A673 (cell line): ENCODE measurements at regions not wholly inside any gene's neighbourhood (a gene's known extent, or its start where the extent isn't known, plus 50 kb on each side); places are given as distances from the start of the nearest gene placed in this dataset.

Experiments
- BruUV-seq: library from RNA; stranded (reverse); fragments of 400-500 nt; replicated peaks from 2 replicates; lab custom pipeline; 2021; lab: Mats Ljungman, UMichigan
- CTCF ChIA-PET: fragments of 300-600 bp; sonication (Branson Sonifier 250); formaldehyde crosslinking; loops from one replicate; lab custom pipeline; 2022; ENCODE audit warnings: antibody characterized with exemption; lab: Charles Lee
- POLR2A ChIA-PET: fragments of 300-600 bp; sonication (Branson Sonifier 250); formaldehyde crosslinking; loops from one replicate; lab custom pipeline; 2022; ENCODE audit warnings: antibody characterized with exemption; ENCODE audit not compliant: low non-redundant PET; lab: Charles Lee
- DNase-seq: peaks from one replicate; pipeline ENCODE4 v3.0.0-alpha.2; 2015; ENCODE audit warnings: low spot score
- H3K27ac ChIP-seq: fragments of 200-600 bp; sonication (generic); 2 replicates; pipeline ENCODE4 v1.5.1; 2016; ENCODE audit warnings: mixed run types, low read depth, mild to moderate bottlenecking, mixed read lengths, antibody characterized with exemption, low read length; ENCODE audit not compliant: poor library complexity, severe bottlenecking
- H3K27me3 ChIP-seq: fragments of 200-600 bp; sonication (generic); replicated peaks from 2 replicates; pipeline ENCODE4 v1.6.1; 2017; ENCODE audit warnings: mixed run types, low read depth, mild to moderate bottlenecking, mixed read lengths, antibody characterized with exemption, low read length; ENCODE audit not compliant: insufficient read depth, poor library complexity
- H3K36me3 ChIP-seq: fragments of 200-600 bp; sonication (generic); 2 replicates; pipeline ENCODE4 v1.6.1; 2016; ENCODE audit warnings: mixed run types, mild to moderate bottlenecking, mixed read lengths, antibody characterized with exemption, low read length; ENCODE audit not compliant: insufficient read depth, poor library complexity, severe bottlenecking
- H3K4me1 ChIP-seq: fragments of 200-600 bp; sonication (generic); 2 replicates; pipeline ENCODE4 v1.6.1; 2017; ENCODE audit warnings: mixed run types, mild to moderate bottlenecking, mixed read lengths, antibody characterized with exemption, low read length; ENCODE audit not compliant: insufficient read depth, poor library complexity, severe bottlenecking
- H3K4me3 ChIP-seq: fragments of 200-600 bp; sonication (generic); 2 replicates; pipeline ENCODE4 v1.5.1; 2016; ENCODE audit warnings: low read depth, mixed run types, mild to moderate bottlenecking, mixed read lengths, low read length; ENCODE audit not compliant: poor library complexity, severe bottlenecking
- H3K9me3 ChIP-seq: fragments of 200-600 bp; sonication (generic); 2 replicates; pipeline ENCODE4 v1.6.1; 2016; ENCODE audit warnings: mixed run types, low read depth, mild to moderate bottlenecking, mixed read lengths, antibody characterized with exemption, low read length; ENCODE audit not compliant: poor library complexity, severe bottlenecking
- CTCF ChIP-seq: fragments of 300-800, 200-600 bp; sonication (generic); conservative IDR thresholded peaks from 2 replicates; pipeline ENCODE4 v1.5.1; 2017; ENCODE audit warnings: low read depth, mild to moderate bottlenecking, antibody characterized with exemption, low read length, moderate library complexity, mixed read lengths
- EZH2 ChIP-seq: fragments of 200-600 bp; sonication (generic); IDR thresholded peaks from 2 replicates; pipeline ENCODE4 v1.6.1; 2017; ENCODE audit warnings: borderline replicate concordance, low read depth, mild to moderate bottlenecking, mixed read lengths, antibody characterized with exemption, low read length; ENCODE audit not compliant: poor library complexity, severe bottlenecking
- intact Hi-C: fragments of 100-400 bp; cut with micrococcal nuclease; formaldehyde crosslinking; loops from one replicate; pipeline ENCODE4 v1.10.0; 2022; ENCODE audit not compliant: unreplicated experiment

GRCh38 chr7:42744746-42745145 is 167.1 kb downstream of the C7orf25 start:
- intact Hi-C loops, result no loop called here

DNA sequence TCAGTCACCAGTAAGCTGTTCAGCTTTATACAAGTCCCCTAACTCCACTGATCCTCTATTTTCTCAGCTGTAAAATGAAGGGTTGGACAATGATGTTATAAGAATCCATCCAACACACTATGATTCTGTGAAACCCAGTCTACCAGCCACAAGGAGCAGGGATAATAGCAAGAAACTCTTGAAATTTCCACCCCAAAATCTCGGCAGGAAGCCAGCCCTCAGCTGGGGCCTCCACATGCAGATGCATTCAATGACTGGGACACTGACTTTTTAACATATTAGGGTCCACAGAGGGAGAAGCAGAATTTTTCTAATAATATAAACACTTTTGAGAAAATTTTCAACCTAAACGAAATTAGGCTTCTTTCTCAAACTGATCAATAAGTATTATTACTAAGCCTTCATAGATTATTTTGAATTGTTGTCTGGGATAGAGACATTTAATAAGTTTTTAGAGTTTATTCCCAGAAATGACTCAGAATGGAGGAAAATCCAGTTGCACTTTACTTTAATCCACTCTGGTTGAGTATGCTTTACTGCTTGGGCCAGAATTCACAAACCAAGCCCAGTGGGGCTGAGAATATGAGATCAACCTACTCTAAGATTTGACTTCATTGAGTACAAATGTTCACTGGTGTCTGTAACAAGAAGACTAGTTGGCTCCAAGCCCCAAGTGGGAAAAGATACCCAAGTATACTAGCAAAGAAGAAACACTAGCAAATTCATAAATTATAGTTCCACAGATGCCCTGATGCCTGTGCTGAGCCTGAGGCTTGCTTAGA is 168.6 kb downstream of the C7orf25 start:
- TF ChIP-seq CTCF, result no peak
- no peak for TF ChIP-seq EZH2
- DNase-seq, result no peak
- ChIA-PET CTCF (no interaction called here), POLR2A (no interaction called here)
- intact Hi-C loops, result no loop called here
- H3K27me3 ChIP-seq, result peaks cover 3% of the 10 kb centered on the region
- BruUV-seq, result no TSS peak
- H3K27ac ChIP-seq, result no peak overlapping the region
- no peaks in the 10 kb centered on the region for H3K36me3 ChIP-seq
- H3K9me3 ChIP-seq, result no peaks in the 10 kb centered on the region
- H3K4me3 ChIP-seq, result no peak overlapping the region
- no peaks in the 10 kb centered on the region for H3K4me1 ChIP-seq

More at GRCh38 chr7:42744746-42745145, 167.1 kb downstream of the C7orf25 start:
- no peak overlapping the region for H3K4me3 ChIP-seq
- H3K27me3 ChIP-seq, result peaks cover 3% of the 10 kb centered on the region
- H3K36me3 ChIP-seq, result no peaks in the 10 kb centered on the region
- H3K27ac ChIP-seq, result no peak overlapping the region
- no peaks in the 10 kb centered on the region for H3K9me3 ChIP-seq
- no peak for DNase-seq
- no TSS peak for BruUV-seq
- POLR2A ChIA-PET, result no interaction called here
- H3K4me1 ChIP-seq, result no peaks in the 10 kb centered on the region
- CTCF ChIA-PET, result interaction anchor here (0.7 to 1.2 kb wide), 2 partner anchors 8 to 521 kb away, joined by 3 read pairs; no protein-coding TSS in a partner anchor
- TF ChIP-seq CTCF (no peak), EZH2 (no peak)

DNA sequence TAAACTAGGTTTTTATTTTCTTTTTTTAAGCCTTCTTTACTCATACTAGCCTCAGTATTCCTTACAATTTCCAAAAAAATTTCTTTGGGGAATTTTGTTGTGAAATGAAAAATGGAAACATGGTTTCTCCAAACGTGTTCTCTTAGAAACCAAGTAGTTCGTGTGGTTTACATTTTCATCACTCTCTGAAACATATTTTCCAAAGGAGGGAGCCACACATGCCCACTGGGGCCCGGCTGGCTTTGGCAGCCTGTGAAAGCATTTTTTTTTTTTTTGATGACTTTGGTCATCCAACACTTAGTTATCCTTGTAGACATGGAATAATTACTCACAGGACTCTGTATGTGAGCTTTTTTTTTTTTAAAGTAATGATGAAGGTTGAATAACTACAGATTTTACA is 169.6 kb downstream of the C7orf25 start:
- ChIA-PET POLR2A (no interaction called here), CTCF (no interaction called here)
- Histone ChIP-seq H3K36me3 (no peaks in the 10 kb centered on the region), H3K4me1 (no peaks in the 10 kb centered on the region), H3K27ac (no peak overlapping the region), H3K27me3 (peaks cover 3% of the 10 kb centered on the region), H3K4me3 (no peak overlapping the region), H3K9me3 (no peaks in the 10 kb centered on the region)
- no TSS peak for BruUV-seq
- intact Hi-C loops, result no loop called here
- TF ChIP-seq CTCF, result no peak
- TF ChIP-seq EZH2, result no peak
- DNase-seq, result no peak
